GM21526 (cell line): ENCODE measurements at regions not wholly inside any gene's neighbourhood (a gene's known extent, or its start where the extent isn't known, plus 50 kb on each side); places are given as distances from the start of the nearest gene placed in this dataset.
"Not testable (repeated sequence)": the region's sequence is repeated elsewhere in the genome, so short reads cannot be mapped to it uniquely, and the experiment has no call there.

ENCODE experiments used
- ATAC-seq: cut with Tn5 transposase; IDR thresholded peaks from one replicate; pipeline ENCODE4 v1.9.1; 2021; ENCODE audit warnings: moderate library complexity; ENCODE audit not compliant: unreplicated experiment, low FRiP score

DNA sequence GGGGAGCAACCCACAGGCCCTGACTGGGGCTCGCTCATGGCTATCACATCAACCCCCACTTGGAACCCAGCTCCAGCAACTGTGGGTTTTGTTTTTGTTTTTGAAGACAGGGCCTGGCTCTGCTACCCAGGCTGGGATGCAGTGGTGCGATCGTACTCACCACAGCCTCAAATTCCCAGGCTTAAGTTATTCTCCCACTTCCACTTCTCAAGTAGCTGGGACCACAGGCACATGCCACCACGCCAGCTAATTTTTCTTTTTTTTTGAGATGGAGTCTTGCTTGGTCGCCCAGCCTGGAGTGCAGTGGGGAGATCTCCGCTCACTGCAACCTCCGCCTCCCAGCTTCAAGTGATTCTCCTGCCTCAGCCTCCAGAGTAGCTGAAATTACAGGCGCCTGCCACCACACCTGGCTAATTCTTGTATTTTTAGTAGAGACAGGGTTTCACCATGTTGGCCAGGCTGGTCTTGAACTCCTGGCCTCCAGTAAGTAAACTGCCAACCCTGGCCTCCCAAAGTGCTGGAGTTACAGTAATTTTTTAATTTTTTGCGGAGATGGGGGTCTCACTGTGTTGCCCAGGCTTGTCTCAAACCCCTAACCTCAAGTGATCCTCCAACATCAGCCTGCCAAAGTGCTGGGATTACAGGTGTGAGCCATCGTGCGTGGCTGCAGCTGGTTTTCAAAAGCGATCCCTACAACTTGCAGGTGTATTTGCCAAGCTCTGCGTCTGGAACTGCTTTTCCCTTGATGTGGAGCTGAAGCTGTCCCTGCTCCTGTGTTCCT, 228.7 kb downstream of the SKIDA1 start:
- no peak for ATAC-seq

GRCh38 chr10:21293518-21294356, 231.7 kb downstream of the SKIDA1 start:
- no peak for ATAC-seq

- ATAC-seq: no peak
These were observed 232.5 kb downstream of the SKIDA1 start for GRCh38 chr10:21292763-21293517.

- no peak for ATAC-seq
These were observed 234.9 kb downstream of the SKIDA1 start for GRCh38 chr10:21290499-21291160.

- ATAC-seq: no peak
These were observed 235.5 kb downstream of the SKIDA1 start for GRCh38 chr10:21289961-21290360.

DNA sequence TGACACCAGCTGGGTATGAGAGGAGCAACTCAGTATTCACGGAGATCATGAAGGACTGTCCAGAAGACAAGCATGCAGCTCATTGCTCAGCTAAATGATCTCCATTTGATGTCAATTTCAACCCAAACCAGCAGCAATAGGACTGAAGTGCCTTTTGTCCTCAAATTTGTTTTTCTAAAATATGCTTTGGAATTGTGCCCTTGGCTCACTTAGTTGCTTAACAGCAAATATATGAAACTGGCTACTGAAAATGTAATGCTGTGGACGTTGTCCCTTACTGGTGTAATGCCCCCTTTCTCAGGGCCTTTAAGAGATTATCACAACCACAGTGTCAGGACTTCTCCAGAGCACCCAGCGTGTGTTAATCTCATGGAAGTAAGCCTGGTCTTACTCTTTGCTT, 236.2 kb downstream of the SKIDA1 start:
- no peak for ATAC-seq

DNA sequence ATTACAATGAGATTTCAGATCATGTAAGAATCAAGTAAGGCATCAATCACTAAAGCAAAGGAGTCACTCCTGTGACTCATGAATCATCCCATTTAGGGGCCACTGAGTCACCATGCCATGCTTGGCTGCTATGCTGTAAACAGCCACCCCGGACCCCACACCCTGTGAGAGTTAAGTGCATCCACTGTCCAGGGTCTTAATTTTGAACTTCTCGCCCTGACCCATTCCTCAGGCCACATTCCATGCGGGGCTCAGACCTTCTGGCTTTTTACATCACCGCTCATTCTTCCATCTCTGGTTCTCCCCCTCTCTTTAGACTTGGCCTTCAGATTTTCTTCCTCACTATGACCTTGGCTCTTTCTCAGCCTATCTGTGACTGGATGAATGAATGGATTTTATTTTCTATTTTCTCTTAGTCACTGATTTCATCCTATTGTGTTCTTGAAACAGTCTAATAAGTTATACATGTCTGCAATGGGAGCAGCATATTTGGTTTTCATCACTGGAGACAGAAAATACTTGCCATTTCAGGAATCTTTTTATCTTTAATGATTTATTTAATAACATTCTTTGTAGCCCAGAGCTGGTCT, 239.6 kb downstream of the SKIDA1 start:
- ATAC-seq: no peak

DNA sequence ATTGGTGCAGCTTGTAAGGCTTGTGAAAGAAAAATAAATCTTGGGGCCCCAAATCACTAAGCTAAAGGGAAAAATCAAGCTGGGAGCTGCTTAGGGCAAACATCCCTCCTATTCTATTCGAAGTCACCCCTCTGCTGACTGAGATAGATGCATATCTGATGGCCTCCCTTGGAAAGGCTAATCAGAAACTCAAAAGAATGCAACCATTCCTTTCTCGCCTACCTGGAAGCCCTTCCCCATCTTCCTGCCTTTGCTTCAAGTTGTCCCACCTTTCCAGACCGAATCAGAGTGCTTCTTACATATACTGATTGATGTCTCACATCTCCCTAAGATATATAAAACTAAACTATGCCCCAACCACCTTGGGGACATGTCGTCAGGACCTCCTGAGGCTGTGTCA, 240.3 kb downstream of the SKIDA1 start:
- no peak for ATAC-seq

DNA sequence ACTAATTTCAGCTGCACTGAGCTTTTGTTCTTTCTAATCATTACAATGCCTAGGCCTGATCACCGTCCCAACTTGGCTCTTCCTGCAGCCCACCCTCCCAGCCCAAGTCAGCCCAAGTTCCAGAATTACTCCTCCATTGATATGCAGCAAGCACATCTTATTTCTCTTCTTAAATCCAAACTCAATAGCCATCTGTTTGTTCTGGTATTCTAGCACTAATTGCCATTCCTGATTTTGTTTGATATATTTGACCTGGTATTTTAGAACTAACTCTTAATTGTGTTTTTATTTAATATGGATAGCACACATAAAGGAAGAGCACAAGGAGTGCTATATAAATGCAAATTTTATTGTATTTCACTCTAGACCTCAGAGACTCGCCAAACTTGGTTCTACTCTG, 241.2 kb downstream of the SKIDA1 start:
- no peak for ATAC-seq

GRCh38 chr10:21283053-21283452, 242.4 kb downstream of the SKIDA1 start:
- ATAC-seq: not testable (repeated sequence)

- ATAC-seq: no peak
These were observed 243.6 kb downstream of the SKIDA1 start for GRCh38 chr10:21281765-21282484.

DNA sequence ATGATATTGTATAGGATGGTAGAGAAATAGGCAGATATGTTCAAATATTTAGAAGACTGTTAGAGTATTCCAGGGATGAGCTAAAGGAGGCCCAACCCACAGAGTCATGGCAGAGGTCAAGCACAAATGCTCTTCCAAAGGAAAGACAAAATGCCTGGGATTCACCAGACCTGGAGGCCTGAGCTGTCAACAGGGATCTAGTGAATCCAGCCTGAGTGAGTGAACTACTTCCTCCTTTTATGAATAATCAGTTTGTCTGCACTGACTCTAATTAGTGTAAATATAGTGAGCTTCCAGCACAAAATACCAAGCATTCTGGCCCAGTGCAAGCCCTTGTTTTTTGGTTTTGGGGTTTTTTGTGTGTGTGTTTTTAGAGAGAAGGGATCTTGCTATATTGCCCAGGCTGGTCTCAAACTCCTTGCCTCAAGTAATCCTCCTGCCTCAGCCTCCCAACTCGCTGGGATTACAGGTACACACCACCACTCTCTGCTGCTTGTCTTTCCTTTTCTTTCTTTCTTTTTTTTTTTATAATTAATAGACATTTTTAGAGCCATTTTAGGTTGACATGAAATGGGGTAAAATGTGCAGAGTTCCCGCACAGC, 244.4 kb downstream of the SKIDA1 start:
- ATAC-seq: no peak

DNA sequence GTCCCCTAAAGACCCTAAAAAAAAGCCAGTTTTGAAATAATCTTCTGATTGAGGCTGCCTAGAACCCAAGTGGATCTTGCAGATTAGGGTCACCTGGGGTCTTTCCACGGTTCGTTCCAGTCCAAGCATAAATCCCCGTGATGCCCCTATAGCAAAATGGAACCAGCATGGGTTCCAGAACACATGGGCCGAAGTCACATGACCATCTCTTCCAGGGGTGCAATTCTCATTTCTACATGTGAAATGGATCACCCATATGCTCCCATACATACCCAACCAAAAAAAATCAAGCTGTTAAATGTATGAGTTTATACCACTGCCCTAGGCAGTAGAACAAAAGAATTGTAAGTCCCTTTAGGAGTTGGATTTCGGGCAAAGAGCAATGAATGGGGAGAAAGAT, 245.4 kb downstream of the SKIDA1 start:
- no peak for ATAC-seq

DNA sequence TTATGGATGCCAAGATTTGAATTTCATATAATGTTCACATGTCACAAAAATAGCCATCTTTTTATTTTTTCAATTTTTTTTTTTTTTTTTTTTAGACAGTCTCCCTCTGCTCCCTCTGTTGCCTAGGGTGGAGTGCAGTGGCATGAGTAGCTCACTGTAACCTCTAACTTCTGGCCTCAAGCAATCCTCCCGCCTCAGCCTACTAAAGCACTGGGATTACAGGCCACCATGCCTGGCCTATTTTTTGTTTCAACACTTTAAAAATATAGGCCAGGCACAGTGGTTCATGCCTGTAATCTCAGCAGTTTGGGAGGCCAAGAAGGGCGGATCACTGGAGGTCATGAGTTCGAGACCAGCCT, 246.3 kb downstream of the SKIDA1 start:
- ATAC-seq: no peak

- peak; percentile 96 for ATAC-seq
These were observed 246.8 kb downstream of the SKIDA1 start for GRCh38 chr10:21278491-21279216.

- no peak for ATAC-seq
These were observed 252.0 kb downstream of the SKIDA1 start for GRCh38 chr10:21273400-21273968.

DNA sequence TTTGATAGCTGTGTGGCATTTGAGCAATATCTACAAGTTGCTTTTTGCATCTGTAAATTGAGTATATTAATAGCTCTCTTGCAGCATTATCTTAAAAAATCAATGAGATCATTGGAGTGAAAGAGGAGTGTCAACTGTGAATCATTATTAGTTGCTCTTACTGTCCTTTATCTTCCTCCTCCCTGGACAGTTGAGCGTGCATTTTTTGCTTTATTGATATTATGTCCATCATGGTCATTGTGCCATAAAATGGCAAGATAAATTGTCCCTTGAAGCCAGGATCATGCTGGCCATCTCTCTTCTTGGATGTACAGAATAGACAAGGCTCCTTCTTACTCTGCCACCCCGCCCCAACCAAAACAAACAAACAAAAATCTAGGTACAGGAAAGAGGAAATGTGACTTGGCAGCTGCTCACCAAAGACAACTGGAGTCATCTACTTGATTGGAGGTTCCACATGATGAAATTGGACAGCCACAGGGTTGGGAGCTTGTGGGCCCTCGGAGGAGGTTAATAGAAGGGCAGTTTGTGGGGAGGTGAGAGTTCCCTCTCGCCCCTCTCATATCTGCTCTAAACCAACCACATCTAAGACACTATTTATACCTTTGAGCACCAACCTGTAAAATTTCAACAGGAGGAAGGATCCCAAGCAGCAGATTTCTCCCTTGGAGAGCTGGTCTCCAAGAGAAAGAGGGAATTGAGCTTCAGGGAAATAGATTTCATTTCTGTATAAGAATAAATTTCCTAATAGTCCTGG, 252.7 kb downstream of the SKIDA1 start:
- ATAC-seq: no peak

GRCh38 chr10:21270976-21271375, 254.5 kb downstream of the SKIDA1 start:
- no peak for ATAC-seq
